OCI-LY7 (cell line): ENCODE measurements at regions not wholly inside any gene's neighbourhood (a gene's known extent, or its start where the extent isn't known, plus 50 kb on each side); places are given as distances from the start of the nearest gene placed in this dataset.
"Not testable (repeated sequence)": the region's sequence is repeated elsewhere in the genome, so short reads cannot be mapped to it uniquely, and the experiment has no call there.

ENCODE experiments used
- BruUV-seq: library from RNA; stranded (reverse); fragments of 400-500 nt; replicated peaks from 2 replicates; lab custom pipeline; 2021; lab: Mats Ljungman, UMichigan
- CTCF ChIA-PET: fragments of 300-600 bp; sonication (Branson Sonifier 250); formaldehyde crosslinking; loops from one replicate; lab custom pipeline; 2022; ENCODE audit warnings: antibody characterized with exemption; ENCODE audit not compliant: unreplicated experiment; lab: Charles Lee
- POLR2A ChIA-PET: fragments of 300-600 bp; sonication (Branson Sonifier 250); formaldehyde crosslinking; loops from one replicate; lab custom pipeline; 2022; ENCODE audit warnings: antibody characterized with exemption; lab: Charles Lee
- DNase-seq: peaks from one replicate; pipeline ENCODE4 v3.0.0-alpha.2; 2015; ENCODE audit warnings: low spot score
- H2AFZ ChIP-seq: fragments of 200-600 bp; sonication (generic), shearing (Covaris generic); 2 replicates; pipeline ENCODE4 v1.6.1; 2014; ENCODE audit warnings: mild to moderate bottlenecking, antibody characterized with exemption, low read length, moderate library complexity
- H3K27ac ChIP-seq: fragments of 200-600 bp; sonication (generic); 2 replicates; pipeline ENCODE4 v1.5.1; 2014; ENCODE audit warnings: mixed run types, low read depth, mild to moderate bottlenecking, moderate library complexity, low read length, inconsistent platforms; ENCODE audit not compliant: poor library complexity, severe bottlenecking
- H3K36me3 ChIP-seq: fragments of 200-600 bp; sonication (generic); 2 replicates; pipeline ENCODE4 v1.6.1; 2014; ENCODE audit warnings: mild to moderate bottlenecking, antibody characterized with exemption, low read length, moderate library complexity, mixed read lengths; ENCODE audit not compliant: insufficient read depth
- H3K4me1 ChIP-seq: fragments of 200-600 bp; sonication (generic); 2 replicates; pipeline ENCODE4 v1.5.1; 2014; ENCODE audit warnings: mild to moderate bottlenecking, low read length; ENCODE audit not compliant: insufficient read depth, poor library complexity, severe bottlenecking
- H3K4me2 ChIP-seq: fragments of 200-600 bp; sonication (generic); 2 replicates; pipeline ENCODE4 v1.6.1; 2014; ENCODE audit warnings: mild to moderate bottlenecking, low read length
- H3K4me3 ChIP-seq: fragments of 200-600 bp; sonication (generic); 2 replicates; pipeline ENCODE4 v1.5.1; 2014; ENCODE audit warnings: mild to moderate bottlenecking, low read depth, low read length; ENCODE audit not compliant: poor library complexity, severe bottlenecking
- H3K79me2 ChIP-seq: fragments of 200-600 bp; sonication (generic); 2 replicates; pipeline ENCODE4 v1.6.1; 2016; ENCODE audit warnings: low read depth, mild to moderate bottlenecking, low read length, moderate library complexity, mixed read lengths; ENCODE audit not compliant: insufficient read depth
- H3K9me2 ChIP-seq: fragments of 200-600 bp; sonication (generic); 2 replicates; pipeline ENCODE4 v1.6.1; 2016; ENCODE audit warnings: mild to moderate bottlenecking, low read length, mixed read lengths; ENCODE audit not compliant: insufficient read depth
- H3K9me3 ChIP-seq: fragments of 200-600 bp; sonication (generic); 2 replicates; pipeline ENCODE4 v1.6.1; 2014; ENCODE audit warnings: mild to moderate bottlenecking, mixed run types, low read length, mixed read lengths
- H4K20me1 ChIP-seq: fragments of 200-600 bp; sonication (generic); 2 replicates; pipeline ENCODE4 v1.6.1; 2014; ENCODE audit warnings: mild to moderate bottlenecking, antibody characterized with exemption, low read length, moderate library complexity, mixed read lengths; ENCODE audit not compliant: insufficient read depth
- EZH2phosphoT487 ChIP-seq: fragments of 200-600 bp; sonication (generic); IDR thresholded peaks from 2 replicates; pipeline ENCODE4 v1.6.1; 2018; ENCODE audit warnings: low read depth, borderline replicate concordance, mild to moderate bottlenecking, mixed run types, antibody characterized with exemption, low read length, moderate library complexity, mixed read lengths
- intact Hi-C: fragments of 100-400 bp; cut with micrococcal nuclease; formaldehyde crosslinking; loops from one replicate; pipeline ENCODE4 v1.10.0; 2022; ENCODE audit not compliant: unreplicated experiment
- TF ChIP-seq, protein P1 (sequence below): fragments of 200-600 bp; sonication (generic); conservative IDR thresholded peaks from 2 replicates; pipeline ENCODE4 v1.5.1; 2014; ENCODE audit warnings: mild to moderate bottlenecking, antibody characterized with exemption, low read length, moderate library complexity, mixed read lengths

DNA sequence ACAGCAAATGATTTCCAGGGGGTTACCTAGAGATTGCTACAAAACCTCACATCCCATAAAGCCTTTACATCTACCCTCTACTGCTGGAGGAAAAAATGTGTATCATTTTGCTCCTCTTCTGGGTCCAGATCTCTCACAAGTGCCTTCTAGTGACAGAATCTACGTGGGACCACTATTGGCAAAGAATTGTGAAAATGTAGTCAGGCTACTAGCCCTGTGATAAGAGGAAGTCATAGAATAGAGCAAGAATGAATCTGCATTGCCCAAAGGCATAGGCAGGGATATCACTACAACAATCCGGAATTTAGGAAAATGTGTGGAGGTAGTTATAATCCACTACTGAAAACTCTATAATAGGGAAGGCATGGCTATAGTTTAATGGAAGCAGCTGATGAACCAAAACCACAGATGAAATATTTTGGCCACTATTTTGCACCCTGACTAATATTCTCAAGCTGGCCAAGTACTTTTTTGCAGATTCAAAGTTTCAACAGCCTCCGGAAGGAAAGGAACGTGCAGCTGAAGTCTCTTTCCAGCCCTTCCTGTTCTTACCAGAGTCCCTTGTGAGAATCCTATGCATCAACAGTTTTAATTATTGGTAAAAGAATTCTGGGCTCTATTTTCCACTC, 176.8 kb downstream of the PHLDA1 start:
- H3K36me3 ChIP-seq, result no peaks in the 10 kb centered on the region
- no TSS peak for BruUV-seq
- H3K9me2 ChIP-seq, result no peaks in the 10 kb centered on the region
- TF ChIP-seq, protein P1, sequence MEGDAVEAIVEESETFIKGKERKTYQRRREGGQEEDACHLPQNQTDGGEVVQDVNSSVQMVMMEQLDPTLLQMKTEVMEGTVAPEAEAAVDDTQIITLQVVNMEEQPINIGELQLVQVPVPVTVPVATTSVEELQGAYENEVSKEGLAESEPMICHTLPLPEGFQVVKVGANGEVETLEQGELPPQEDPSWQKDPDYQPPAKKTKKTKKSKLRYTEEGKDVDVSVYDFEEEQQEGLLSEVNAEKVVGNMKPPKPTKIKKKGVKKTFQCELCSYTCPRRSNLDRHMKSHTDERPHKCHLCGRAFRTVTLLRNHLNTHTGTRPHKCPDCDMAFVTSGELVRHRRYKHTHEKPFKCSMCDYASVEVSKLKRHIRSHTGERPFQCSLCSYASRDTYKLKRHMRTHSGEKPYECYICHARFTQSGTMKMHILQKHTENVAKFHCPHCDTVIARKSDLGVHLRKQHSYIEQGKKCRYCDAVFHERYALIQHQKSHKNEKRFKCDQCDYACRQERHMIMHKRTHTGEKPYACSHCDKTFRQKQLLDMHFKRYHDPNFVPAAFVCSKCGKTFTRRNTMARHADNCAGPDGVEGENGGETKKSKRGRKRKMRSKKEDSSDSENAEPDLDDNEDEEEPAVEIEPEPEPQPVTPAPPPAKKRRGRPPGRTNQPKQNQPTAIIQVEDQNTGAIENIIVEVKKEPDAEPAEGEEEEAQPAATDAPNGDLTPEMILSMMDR, result no peak
- no peak for TF ChIP-seq EZH2phosphoT487
- no peak overlapping the region for H3K27ac ChIP-seq
- no peak overlapping the region for H3K4me2 ChIP-seq
- no peaks in the 10 kb centered on the region for H3K79me2 ChIP-seq
- no peak overlapping the region for H3K4me3 ChIP-seq
- ChIA-PET POLR2A (interaction anchor here (0.5 to 1.2 kb wide), 3 partner anchors 9 to 94 kb away, joined by 3 read pairs; no protein-coding TSS in a partner anchor), CTCF (interaction anchor here (0.9 kb wide), 1 partner anchor 280 kb away, joined by 3 read pairs; no protein-coding TSS in a partner anchor)
- no peak overlapping the region for H2AFZ ChIP-seq
- H3K4me1 ChIP-seq, result peaks cover 11% of the 10 kb centered on the region
- H3K9me3 ChIP-seq, result no peaks in the 10 kb centered on the region
- no peaks in the 10 kb centered on the region for H4K20me1 ChIP-seq
- intact Hi-C loops, result no loop called here
- no peak for DNase-seq

DNA sequence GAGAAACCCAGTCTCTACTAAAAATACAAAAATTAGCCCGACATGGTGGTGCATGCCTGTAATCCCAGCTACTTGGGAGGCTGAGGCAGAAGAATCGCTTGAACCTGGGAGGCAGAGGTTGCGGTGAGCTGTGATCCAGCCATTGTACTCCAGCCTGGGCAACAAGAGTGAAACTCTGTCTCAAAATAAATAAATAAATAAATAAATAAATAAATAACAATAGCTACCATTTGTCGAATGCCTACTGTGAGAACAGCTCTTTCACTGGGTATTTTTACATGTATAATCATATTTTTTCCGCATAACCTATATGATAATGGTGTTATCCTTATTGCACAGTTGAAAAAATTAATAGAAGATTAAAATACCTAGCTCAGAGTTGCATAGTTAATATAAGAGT, 177.4 kb downstream of the PHLDA1 start:
- CTCF ChIA-PET, result interaction anchor here (0.9 kb wide), 1 partner anchor 279 kb away, joined by 3 read pairs; no protein-coding TSS in a partner anchor
- POLR2A ChIA-PET, result interaction anchor here (0.5 to 1.3 kb wide), 4 partner anchors 10 to 369 kb away, joined by 3 to 4 read pairs (median 3); no protein-coding TSS in a partner anchor
- intact Hi-C loops, result not testable (repeated sequence)

DNA sequence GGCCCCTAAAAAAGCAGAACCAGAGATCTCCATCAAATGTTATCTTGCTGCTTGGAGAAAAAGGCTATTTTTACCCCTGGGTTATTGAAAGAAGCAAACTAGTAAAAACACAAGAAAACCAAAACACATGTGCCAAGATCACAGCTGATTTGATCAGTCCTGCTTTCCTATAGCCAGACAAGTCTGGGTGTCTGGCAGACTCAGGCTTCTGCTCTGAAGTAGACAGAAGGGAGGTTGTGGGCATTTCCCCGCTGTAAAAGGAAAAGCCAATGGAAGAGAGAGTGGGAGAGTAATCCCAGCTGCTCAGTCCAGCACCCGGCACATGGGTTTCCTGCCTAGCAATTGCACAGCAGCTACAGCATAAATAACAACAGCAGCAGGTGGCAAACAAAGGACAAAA, 177.9 kb downstream of the PHLDA1 start:
- BruUV-seq, result no TSS peak
- ChIA-PET CTCF (interaction anchor here (0.9 kb wide), 1 partner anchor 279 kb away, joined by 3 read pairs; no protein-coding TSS in a partner anchor), POLR2A (interaction anchor here (0.6 to 1.3 kb wide), 2 partner anchors 9 to 369 kb away, joined by 3 to 4 read pairs; no protein-coding TSS in a partner anchor)

More for the DNA sequence above, 177.4 kb downstream of the PHLDA1 start:
- DNase-seq, H3K9me2 ChIP-seq, H3K9me3 ChIP-seq, BruUV-seq, H2AFZ ChIP-seq, H3K4me2 ChIP-seq, H3K4me3 ChIP-seq, H3K79me2 ChIP-seq, H4K20me1 ChIP-seq, H3K27ac ChIP-seq, H3K36me3 ChIP-seq: not testable (repeated sequence)
- peaks cover 11% of the 10 kb centered on the region for H3K4me1 ChIP-seq

More for the DNA sequence above, 177.9 kb downstream of the PHLDA1 start:
- no peaks in the 10 kb centered on the region for H3K9me2 ChIP-seq
- H3K36me3 ChIP-seq, result no peaks in the 10 kb centered on the region
- H2AFZ ChIP-seq, result peak overlapping the region; percentile 30; the same call in 1 of the 2 replicates
- TF ChIP-seq, protein P1, result no peak
- TF ChIP-seq EZH2phosphoT487, result no peak
- H3K4me2 ChIP-seq, result peak overlapping the region; percentile 46
- DNase-seq, result peak; percentile 14
- H3K4me3 ChIP-seq, result no peak overlapping the region
- no peak overlapping the region for H3K27ac ChIP-seq
- intact Hi-C loops, result no loop called here
- H3K79me2 ChIP-seq, result no peaks in the 10 kb centered on the region
- H3K4me1 ChIP-seq, result peaks cover 11% of the 10 kb centered on the region
- H3K9me3 ChIP-seq, result no peaks in the 10 kb centered on the region
- no peaks in the 10 kb centered on the region for H4K20me1 ChIP-seq
